ENCODE measurements at regions not wholly inside any gene's neighbourhood (a gene's known extent, or its start where the extent isn't known, plus 50 kb on each side); places are given as distances from the start of the nearest gene placed in this dataset.

GRCh38 chr20:59428441-59429205 is 128.2 kb downstream of the EDN3 start:
- no peak for DNase-seq
- H3K27me3 ChIP-seq: no peaks in the 10 kb centered on the region
- no peaks in the 10 kb centered on the region for H3K36me3 ChIP-seq
- TF ChIP-seq CTCF (IDR thresholded peaks at IDR 0.05) (peak in 1 of 6 experiments; percentile 14), POLR2A (IDR thresholded peaks at IDR 0.05) (no peak)
- intact Hi-C loops (cut with DNase I): no loop called here
- WGBS, 2 donors: 69 to 79% methylated on average over 13 of the region's 13 CpGs
- no peak overlapping the region for H3K27ac ChIP-seq
- no peaks in the 10 kb centered on the region for H3K4me1 ChIP-seq
- H3K9me3 ChIP-seq: no peaks in the 10 kb centered on the region
- H3K4me3 ChIP-seq (replicated peaks in 1 of 3): no peak overlapping the region

GRCh38 chr20:59429396-59429795 is 129.0 kb downstream of the EDN3 start:
- Histone ChIP-seq H3K27me3 (no peaks in the 10 kb centered on the region), H3K27ac (no peak overlapping the region), H3K4me1 (no peaks in the 10 kb centered on the region), H3K36me3 (no peaks in the 10 kb centered on the region), H3K9me3 (no peaks in the 10 kb centered on the region), H3K4me3 (replicated peaks in 1 of 3) (no peak overlapping the region)
- WGBS, 2 donors: 78 to 79% methylated on average over 9 of the region's 9 CpGs
- DNase-seq: no peak
- TF ChIP-seq POLR2A (IDR thresholded peaks at IDR 0.05): no peak
- intact Hi-C loops (cut with DNase I): no loop called here

GRCh38 chr20:59431014-59431413 is 130.6 kb downstream of the EDN3 start:
- intact Hi-C loops (cut with DNase I): no loop called here
- 44 to 50% methylated on average over 2 of the region's 2 CpGs for WGBS, 2 donors
- no peak for TF ChIP-seq POLR2A (IDR thresholded peaks at IDR 0.05)
- TF ChIP-seq CTCF (IDR thresholded peaks at IDR 0.05): no peak
- Histone ChIP-seq H3K27me3 (no peaks in the 10 kb centered on the region), H3K4me1 (no peaks in the 10 kb centered on the region), H3K36me3 (no peaks in the 10 kb centered on the region), H3K4me3 (replicated peaks in 1 of 3) (no peak overlapping the region), H3K9me3 (no peaks in the 10 kb centered on the region), H3K27ac (no peak overlapping the region)
- DNase-seq: no peak

- intact Hi-C loops (cut with DNase I): no loop called here
- Histone ChIP-seq H3K4me1 (no peaks in the 10 kb centered on the region), H3K27ac (no peak overlapping the region), H3K9me3 (no peaks in the 10 kb centered on the region), H3K4me3 (replicated peaks in 1 of 3) (no peak overlapping the region), H3K36me3 (no peaks in the 10 kb centered on the region), H3K27me3 (no peaks in the 10 kb centered on the region)
- DNase-seq: no peak
- no peak for TF ChIP-seq POLR2A (IDR thresholded peaks at IDR 0.05)
- TF ChIP-seq CTCF (IDR thresholded peaks at IDR 0.05): no peak
- 78 to 81% methylated on average over 2 of the region's 2 CpGs for WGBS, 2 donors
Measured at GRCh38 chr20:59434960-59435359, 134.5 kb downstream of the EDN3 start.

GRCh38 chr20:59435518-59435917 is 135.1 kb downstream of the EDN3 start:
- Histone ChIP-seq H3K36me3 (no peaks in the 10 kb centered on the region), H3K9me3 (no peaks in the 10 kb centered on the region), H3K4me1 (no peaks in the 10 kb centered on the region), H3K27ac (no peak overlapping the region), H3K4me3 (replicated peaks in 1 of 3) (no peak overlapping the region), H3K27me3 (no peaks in the 10 kb centered on the region)
- no peak for DNase-seq
- WGBS, 2 donors: 76 to 85% methylated on average over 8 of the region's 8 CpGs
- TF ChIP-seq CTCF (IDR thresholded peaks at IDR 0.05) (no peak), POLR2A (IDR thresholded peaks at IDR 0.05) (no peak)
- intact Hi-C loops (cut with DNase I): no loop called here

Data from thyroid gland (tissue), 4 donors.